HG02642 (cell line): ENCODE measurements at regions not wholly inside any gene's neighbourhood (a gene's known extent, or its start where the extent isn't known, plus 50 kb on each side); places are given as distances from the start of the nearest gene placed in this dataset.
"Not testable (repeated sequence)": the region's sequence is repeated elsewhere in the genome, so short reads cannot be mapped to it uniquely, and the experiment has no call there.

ENCODE experiments used
- ATAC-seq: cut with Tn5 transposase; IDR thresholded peaks from one replicate; pipeline ENCODE4 v1.9.1; 2021; ENCODE audit warnings: mild to moderate bottlenecking; ENCODE audit not compliant: unreplicated experiment, poor library complexity

DNA sequence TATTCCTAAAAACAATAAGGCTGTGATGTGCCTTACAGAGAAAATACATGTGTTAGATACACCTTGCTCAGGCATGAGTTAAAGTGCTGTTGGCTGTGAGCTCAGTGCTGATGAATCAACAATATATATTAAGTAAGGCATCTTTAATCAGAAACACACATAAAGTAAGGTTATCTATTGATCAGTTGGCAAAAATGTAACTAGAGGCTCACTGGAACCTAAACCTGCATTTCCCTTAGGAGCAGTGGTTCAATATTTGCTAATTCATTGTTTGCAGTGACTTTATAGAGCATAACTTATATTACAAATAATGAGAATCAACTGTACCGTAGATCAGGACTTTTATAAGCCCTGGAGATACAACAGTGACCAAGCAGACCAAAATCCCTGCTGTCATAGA, 77.0 kb upstream of the CYP1B1 start:
- no peak for ATAC-seq

DNA sequence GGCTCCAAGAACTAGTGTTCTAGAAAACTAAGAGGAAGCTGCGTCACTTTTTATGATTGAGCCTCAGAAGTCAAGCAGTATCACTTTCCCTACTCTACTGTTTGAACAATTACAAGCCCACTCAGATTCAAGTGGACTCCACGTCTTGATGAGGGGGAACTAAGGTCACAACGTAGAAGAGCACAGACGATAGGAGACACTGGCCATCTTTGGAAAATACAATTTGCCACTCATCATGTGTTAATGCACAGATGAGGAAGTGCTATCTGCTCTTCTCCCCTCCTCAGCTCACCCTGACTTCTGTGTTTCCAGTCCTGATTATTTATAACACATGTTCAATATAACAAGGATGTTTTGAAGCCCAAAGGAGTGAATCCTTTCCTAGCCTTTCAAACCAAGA, 76.1 kb upstream of the CYP1B1 start:
- ATAC-seq, result no peak

DNA sequence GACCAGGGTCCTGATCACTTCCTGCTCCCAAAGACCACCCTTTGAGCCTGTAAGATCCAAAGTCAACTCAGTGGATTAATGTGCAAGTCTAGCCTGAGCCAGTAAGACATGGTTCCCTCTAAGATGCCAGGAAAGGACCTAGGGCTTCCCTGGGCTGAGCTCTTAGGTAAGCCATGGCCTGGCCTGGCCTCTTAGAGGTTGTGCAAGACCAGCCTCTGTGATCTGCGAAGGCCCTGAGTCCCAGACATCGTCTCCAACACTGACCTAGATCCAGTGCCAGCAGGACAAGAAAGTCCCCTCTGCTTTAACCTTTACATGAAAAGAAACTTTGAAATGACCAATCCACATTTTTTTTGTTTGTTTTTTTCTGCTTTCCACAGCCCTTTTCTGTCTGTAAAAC, 73.6 kb upstream of the CYP1B1 start:
- no peak for ATAC-seq

DNA sequence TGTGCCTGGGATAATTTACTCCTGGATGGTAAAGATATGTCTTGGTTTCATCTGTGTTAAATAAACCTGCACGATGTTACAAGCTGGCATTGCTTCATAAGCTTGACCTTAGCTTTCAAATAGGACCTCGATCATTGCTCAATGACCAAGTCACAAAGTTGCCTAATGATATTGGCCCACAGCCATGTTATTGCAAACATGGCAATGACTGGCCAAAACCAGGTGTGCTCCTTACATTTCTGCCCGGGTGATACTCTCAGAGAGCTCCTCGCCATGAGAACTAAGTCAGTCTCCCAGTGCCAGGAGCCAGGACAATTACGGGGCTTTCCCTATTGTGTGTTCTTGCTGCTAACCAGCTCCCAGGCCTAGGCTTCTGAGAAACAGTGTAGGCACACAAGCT, 72.5 kb upstream of the CYP1B1 start:
- no peak for ATAC-seq

DNA sequence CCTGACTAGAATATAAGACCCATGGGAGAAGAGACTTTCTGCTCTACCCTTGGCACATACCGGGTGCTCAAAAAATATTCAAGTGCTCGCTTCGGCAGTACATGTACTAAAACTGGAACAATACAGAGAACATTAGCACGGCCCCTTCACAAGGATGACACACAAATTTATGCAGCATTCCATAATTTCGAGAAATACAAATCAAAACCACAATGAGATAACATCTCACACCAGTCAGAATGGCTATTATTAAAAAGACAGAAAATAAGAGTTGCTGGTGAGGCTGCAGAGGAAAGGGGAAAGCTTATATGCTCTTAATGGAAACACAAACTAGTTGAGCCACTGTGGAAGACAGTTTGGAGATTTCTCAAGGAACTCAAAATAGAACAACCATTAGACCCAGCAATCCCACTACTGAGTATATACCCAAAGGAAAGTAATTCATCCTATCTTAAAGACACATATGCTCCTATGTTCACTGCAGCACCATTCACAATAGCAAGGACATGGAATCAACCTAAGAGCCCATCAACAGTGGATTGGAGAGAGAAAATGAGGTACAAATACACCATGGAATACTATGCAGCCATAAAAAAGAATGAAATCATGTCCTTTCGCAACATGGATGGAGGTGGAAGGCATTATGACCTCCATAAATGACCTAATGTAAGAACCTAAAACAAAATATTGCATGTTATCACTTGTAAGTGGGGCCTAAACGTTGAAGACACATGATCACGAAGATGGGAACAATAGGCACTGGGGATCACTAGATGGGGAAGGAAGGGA, 71.6 kb upstream of the CYP1B1 start:
- ATAC-seq, result no peak

DNA sequence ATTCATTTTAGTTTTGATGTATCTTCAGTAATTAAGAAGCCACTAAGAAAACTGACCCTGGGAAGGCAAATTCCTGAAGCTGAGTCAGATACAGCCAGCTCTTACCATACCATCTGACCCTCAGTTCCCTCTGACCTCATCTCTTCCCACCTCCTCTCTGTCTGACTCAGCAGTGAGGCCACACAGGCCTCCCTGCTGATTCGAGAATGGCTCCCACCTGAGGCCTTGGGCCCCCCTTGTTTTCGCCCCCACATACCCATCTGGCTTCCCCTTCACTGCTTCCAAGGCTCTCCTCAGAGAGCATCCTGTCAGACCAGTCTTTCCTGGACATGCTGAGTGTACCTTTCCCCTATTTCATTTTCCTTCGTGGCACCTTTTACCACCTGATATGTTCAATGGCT, 71.0 kb upstream of the CYP1B1 start:
- ATAC-seq, result peak; percentile 90

DNA sequence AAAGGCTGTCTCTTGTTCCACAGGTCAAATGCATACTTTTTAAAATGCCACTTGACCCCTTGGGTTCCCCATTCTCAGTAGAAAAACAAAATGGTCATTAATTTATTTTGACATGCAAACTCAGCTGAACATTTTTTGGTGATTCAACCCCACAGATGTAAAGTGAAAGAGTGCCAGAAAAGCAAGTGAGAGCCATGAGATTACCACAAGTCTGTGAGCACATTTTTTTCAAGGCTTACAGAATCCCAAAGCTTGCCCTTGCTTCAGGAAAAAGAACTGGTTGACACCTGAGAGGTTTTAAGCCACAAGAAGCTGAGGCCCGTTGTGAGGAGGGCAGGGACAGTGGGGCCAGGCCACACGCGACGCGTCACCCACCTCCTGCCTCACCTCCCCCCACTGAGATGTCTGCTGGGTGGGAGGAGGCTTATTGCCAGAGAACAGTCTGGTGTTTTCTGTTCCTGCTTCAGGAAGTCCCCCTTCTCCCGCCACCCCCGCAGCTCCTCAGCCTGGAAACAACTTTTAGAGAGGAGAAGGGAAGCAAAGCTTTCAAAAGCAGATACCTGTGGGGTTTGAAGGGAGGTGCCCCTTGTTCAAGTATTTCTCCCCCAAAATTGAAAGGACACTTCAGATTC, 70.4 kb upstream of the CYP1B1 start:
- peak; percentile 77 for ATAC-seq

DNA sequence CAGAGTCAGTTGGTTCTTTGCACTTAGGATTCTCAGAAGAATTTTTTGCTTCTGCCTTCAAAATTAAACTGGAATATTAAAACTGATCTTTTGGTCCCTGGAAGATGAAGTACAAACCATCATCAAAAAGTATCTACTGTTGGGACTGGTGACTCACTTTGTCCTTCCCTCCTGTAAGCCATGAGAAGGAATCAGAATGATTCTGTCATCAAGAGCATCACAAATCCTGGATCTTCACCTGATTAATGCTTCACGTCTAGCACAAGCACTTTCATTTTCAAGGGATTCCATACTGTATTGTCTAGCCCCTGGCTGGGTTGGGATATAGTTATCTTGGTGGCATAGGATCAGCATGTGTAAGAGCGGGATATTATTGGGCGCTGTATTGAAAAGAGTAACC, 69.3 kb upstream of the CYP1B1 start:
- ATAC-seq, result no peak

DNA sequence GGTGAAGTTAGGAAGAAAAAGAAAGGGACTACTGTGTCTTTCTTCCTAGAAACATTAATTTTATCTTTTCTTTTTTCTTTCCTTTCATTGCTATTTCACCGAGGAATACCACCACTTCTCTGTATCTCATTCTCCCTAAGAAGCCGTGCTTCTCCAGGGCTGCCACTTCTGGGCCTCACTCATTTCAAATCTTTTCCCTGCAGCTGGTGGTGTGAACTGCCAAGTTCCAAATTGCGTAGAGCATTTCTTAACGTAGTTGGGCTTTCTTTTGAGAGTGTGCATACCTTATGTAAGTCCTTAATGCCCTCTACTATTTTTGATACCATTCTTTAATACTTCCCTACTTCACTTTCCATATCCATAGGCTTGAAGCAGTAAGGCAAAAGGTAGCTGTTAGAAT, 66.7 kb upstream of the CYP1B1 start:
- ATAC-seq, result no peak

DNA sequence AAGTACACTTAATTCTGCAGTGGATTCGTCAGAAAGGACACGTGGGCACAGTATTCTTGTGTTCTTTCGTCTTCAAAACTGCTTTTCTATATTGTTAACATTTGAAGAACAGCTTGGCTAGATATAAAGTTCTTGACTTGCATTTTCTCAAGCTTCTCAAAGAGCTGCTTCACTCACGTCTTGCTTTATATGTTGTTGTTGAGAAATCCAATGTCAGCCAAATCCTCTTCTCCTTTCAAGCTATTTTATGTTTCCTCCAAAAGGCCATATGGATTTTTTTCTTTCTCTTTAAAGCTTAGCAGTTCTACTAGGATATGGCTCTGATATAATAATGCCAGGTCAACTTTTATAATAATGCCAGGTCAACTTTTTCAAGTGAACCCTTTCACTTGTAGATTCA, 65.5 kb upstream of the CYP1B1 start:
- no peak for ATAC-seq

DNA sequence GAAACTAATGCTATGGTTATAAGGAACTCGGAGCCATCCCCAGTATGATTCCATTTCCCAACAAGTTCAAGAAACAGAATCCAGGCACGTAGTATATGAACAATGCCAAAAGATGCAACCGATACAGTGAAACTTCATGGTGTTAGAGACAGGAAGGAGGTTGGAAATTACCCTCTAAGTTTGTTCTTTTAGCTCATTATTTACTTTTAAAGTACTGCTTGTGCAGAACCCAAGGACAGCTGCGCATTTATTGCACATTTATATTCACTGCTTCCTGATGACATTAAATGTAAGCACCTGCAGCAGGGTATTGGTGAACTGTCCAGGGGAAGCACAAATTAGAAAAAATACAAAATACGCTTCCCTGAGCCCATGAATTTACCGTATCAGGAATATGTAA, 63.0 kb upstream of the CYP1B1 start:
- no peak for ATAC-seq

DNA sequence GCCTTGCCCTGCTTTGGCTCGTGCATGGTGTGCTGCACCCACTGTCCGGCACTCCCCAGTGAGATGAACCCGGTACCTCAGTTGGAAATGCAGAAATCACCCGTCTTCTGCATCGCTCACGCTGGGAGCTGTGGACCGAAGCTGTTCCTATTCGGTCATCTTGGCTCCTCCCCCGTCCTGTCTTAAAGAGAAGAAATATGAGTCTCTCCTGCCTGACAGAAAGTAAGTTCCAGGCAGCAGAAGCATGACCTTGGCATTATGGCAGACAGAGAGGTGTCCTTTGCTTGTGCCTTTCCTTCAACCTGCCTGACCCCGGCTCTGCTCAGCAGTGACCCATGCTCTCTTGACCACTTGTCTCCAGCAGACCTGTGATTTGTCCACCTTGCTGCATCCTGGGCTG, 62.5 kb upstream of the CYP1B1 start:
- no peak for ATAC-seq

DNA sequence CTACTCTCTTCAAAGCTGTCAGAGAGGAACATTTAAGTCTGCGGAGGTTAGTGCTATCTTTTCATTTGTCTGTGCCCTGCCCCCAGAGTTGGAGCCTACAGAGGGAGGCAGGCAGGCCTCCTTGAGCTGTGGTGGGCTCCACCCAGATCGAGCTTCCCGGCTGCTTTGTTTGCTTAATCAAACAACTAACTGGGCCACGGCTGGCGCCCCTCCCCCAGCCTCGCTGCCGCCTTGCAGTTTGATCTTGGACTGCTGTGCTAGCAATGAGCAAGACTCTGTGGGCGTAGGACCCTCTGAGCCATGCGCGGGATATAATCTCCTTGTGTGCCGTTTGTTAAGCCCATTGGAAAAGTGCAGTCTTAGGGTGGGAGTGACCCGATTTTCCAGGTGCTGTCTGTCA, 62.0 kb upstream of the CYP1B1 start:
- not testable (repeated sequence) for ATAC-seq

DNA sequence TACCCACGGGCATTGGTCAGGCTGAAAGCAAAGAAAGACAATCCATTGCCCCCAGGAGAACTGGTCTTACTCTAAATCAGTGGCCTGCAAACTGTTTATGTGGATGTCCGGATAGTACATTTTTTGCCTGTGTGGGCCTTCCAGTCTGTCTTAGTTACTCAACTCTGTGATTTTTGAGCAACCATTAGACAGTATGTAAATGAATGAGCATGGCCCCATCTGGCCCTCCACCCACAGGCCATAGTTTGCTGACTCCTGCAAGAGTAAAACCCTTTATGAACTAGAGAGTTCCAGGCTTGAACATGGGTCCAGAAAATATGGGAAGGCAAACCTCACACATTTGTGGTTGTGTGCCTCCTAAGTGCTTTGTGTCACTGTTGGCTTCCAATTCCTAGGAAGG, 55.7 kb upstream of the CYP1B1 start:
- no peak for ATAC-seq

DNA sequence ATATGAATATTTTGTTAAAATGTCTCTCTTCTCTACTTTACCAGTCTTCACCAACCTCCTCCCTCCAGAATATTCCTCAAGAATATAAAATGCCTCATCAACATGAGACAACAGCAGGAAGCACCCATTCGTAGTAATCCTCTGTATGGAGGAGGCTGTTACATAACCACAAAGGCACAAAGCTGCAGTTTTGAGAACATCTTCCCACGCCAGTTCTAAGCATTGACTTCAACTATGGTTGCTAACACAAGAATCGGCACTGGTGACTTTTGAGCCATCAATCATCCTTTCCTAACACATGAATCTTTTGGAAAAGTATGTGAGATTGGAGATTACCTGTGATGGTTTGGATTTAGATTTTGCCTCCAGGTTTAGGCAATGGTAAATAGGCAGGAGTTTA, 54.9 kb upstream of the CYP1B1 start:
- ATAC-seq, result no peak

DNA sequence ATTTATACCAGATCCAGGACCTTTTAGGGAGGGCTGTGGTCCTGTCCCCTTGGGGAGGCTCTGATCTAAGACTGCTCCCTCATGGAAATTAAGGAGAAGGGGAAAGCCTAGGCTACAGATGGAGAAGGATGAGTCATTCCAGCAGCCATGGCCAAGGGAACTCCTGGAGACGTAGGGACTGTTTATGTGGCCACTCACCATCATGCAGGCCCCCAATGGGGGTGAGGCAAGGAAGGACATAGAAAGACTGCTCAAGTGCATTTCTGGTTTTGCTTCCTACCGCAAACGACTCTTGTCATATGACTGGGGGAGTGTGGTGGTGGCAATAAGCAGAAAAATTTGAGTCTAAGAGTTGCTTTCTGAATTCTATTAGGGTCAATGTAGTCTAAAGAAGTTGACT, 54.0 kb upstream of the CYP1B1 start:
- no peak for ATAC-seq

DNA sequence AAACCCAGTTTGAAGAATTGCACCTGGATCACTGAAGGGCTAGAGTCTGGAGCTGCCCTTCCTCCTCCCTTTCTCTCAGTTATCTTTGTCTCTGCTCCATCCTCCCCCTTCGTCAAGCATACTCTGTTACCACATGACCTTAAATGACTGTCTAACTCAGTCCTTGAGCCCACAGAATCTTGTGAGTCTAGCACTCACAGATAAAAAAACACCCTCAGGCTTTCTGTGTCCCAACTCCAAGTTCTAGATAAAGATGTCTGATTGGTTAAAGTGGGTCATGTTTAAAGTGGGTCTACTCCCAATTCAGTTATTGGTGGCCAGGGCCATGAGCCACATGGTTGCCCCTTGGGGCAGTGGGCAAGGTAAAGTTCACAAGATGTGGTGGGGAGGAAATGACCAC, 53.5 kb upstream of the CYP1B1 start:
- ATAC-seq, result no peak

DNA sequence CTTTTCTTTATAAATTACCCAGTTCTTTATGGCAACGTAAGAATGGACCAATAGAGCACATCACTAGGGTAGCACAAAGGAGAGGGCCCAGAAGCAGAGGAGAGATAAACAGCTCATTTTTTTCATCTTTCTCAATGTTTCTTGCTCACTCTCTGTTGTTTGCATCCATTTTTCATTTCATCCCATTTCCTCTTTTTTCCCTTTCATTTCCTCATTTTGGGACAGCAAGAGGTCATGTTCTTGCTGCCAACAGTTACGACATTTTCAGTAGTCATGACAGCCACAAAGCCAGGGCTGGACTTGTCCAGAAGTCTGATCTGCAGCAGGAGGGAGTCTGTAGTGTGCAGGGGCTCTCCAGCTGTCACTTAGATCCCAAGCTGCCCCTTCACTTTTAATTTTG, 52.7 kb upstream of the CYP1B1 start:
- ATAC-seq, result peak; percentile 56

DNA sequence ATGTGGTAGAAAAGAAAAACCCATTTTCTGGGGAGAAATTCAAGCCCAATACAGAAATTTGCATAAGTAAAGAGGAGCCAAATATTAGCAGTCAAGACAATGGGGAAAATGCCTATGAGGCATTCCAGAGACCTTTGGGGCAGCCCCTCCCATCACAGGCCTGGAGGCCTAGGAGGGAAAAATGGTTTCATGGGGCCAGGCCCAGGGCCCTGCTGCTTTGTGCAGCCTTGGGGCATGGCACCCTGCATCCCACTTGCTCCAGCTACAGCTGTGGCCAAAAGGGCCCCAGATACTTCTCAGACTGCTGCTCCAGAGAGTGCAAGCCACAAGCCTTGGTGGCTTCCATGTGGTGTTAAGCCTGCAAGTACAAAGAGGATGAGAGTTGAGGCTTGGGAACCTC, 51.3 kb upstream of the CYP1B1 start:
- no peak for ATAC-seq

DNA sequence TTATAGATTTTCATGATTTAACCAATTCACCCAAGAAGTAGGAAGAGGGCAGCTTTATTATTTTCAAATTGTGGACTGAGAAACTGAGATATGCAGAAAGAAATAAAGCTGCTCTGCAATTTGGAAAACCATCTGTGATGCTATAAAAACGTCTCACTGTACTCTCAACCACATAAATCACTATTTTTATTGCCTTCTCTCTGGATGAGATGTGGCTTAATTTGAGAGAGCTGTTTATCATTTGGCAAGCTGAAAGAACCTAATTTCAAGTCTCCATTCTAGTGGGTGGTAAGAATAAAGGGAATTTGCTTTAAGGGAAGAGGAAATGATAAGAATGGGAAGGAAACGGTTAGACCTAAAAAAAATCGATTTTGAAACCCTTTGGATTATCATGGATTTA, 49.9 kb upstream of the CYP1B1 start:
- no peak for ATAC-seq
